GM12874 (cell line): ENCODE measurements at regions not wholly inside any gene's neighbourhood (a gene's known extent, or its start where the extent isn't known, plus 50 kb on each side); places are given as distances from the start of the nearest gene placed in this dataset.

Experiments used
- TF ChIP-seq, protein P1 (sequence below): IDR thresholded peaks from 2 replicates; pipeline ENCODE4 v1.5.1; 2011; ENCODE audit warnings: low read depth, mild to moderate bottlenecking, control low read depth, low read length, moderate library complexity; ENCODE audit not compliant: insufficient read depth

DNA sequence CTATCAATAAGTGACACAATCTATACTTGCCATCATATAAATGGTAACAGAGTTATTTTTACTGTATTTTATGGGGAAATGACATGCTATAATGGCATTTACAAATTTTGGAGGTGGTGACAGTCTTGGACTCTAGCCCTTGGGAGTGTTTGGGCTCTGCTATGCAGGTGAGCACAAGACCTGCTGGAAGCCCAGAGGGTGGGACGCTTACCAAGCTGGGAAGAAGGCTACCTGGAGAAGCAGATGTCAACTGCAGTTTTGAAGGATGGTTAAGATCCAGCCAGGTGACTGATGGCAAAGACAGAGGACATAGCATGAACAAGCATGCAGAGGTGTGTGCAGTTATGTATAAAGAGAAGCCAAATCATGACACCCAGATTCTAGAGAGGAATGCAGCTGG is 346.9 kb downstream of the MYCN start:
- TF ChIP-seq, protein P1, sequence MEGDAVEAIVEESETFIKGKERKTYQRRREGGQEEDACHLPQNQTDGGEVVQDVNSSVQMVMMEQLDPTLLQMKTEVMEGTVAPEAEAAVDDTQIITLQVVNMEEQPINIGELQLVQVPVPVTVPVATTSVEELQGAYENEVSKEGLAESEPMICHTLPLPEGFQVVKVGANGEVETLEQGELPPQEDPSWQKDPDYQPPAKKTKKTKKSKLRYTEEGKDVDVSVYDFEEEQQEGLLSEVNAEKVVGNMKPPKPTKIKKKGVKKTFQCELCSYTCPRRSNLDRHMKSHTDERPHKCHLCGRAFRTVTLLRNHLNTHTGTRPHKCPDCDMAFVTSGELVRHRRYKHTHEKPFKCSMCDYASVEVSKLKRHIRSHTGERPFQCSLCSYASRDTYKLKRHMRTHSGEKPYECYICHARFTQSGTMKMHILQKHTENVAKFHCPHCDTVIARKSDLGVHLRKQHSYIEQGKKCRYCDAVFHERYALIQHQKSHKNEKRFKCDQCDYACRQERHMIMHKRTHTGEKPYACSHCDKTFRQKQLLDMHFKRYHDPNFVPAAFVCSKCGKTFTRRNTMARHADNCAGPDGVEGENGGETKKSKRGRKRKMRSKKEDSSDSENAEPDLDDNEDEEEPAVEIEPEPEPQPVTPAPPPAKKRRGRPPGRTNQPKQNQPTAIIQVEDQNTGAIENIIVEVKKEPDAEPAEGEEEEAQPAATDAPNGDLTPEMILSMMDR, result no peak

DNA sequence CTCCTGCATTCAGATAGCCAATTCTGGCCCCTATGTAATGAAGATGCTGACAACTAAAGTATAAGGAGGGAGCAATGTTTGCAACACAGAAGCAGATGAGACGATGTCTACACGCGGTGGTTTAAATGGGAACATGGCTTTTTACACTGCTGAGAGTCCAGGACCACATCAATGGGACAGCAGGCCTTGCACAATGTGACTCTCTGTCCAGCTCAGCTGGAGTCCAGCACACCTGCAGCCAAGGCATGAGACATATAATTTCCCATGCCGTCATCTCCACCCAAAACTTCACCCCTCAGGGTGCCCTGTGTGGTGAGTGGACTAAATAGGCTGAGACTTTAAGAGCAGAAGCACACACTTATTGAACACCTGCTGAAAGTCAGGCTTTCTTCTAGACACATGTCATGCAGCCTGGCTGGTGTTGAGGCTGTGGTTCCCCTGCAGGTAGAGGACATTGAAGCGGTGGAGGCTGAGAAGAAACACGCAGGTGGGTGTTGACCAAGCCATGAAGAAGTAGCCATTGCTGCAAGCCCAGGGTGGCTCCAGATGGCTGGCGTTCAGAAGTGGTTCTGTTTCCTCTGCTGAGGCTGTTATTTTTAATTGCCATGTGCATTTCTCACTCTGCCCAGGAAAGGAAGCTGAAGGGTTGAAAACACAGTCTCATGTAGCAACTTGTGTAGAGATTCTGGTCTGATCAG is 345.6 kb downstream of the MYCN start:
- TF ChIP-seq, protein P1, result no peak

DNA sequence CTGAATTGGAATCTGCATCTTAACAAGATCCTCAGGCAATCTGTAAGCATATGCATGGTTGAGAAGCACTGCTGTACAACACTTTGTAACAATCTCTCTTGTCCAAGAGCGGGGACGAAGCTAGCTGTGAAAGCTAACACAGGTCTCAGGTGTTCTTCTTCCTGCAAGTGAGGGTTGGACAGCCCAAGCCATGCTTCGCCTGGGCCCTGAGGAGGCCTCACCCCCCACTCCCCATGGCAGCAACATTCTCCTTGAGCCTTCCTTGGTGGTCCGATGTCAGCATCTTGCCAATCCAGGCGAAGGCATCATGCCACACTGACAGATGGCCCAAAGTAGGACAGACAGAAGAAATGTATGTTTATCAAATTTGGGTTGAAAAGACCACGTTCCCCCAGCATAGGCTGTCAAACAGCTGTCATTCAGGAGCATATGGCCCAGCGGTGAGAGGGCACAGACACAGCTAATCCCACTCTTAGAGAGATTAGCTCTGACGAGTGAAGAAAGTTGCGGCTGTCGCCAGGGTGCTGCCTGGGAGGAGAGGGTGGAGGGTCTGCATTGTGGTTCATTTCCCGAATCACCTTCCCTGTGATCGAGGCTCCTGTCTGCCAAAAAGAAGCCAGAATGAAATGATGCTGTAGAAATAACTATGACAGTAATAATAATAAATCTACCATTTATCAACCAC is 344.7 kb downstream of the MYCN start:
- TF ChIP-seq, protein P1, result no peak

GRCh38 chr2:16283071-16283850 is 342.9 kb downstream of the MYCN start:
- TF ChIP-seq, protein P1, result no peak

- TF ChIP-seq, protein P1, result no peak
Measured at GRCh38 chr2:16282511-16282910, 342.2 kb downstream of the MYCN start.

DNA sequence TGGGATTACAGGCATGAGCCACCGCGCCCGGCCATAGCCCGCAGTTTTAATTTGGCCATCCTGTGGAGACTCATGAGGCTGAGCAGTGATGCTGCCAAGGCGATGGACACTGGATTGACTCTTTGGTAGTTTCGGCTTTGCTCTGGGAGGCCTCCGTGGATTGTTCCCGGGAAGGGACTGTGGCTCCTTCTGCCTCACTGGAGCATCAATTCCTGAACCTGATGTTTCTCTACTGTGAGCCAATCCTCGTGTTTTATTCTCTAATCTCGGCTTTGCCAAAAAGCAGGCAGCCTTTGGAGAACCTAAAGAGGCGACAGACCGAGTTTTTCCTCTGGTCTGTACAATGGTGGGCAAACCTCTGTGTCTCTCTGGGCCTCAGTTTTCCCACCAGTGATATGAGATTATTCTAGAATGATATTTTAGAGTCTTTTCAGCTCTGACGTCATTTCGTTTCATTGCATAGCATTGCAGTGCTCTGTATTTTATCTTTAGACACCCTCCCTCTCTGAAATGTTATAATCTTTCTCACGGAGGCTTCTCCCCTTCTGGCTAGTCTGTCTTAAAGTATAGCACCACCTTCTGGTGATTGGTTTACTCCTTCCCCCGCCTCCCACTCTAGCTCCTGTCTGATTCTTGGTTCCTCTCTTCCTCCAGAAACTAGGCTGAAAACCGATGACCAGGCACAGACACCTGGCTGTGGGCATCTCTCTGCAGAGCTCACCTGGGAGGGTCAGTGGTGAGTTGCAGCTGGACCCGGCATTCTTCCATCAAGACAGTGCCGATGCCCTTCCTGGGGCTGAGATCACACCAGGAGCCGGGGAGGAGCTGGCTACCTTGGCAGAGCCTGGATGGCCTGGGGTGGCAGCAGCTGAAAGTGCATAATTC is 341.3 kb downstream of the MYCN start:
- TF ChIP-seq, protein P1, result no peak; the same call in 1 of the 2 replicates
